Endothelial cell of hepatic sinusoid (primary cell): ENCODE measurements at regions not wholly inside any gene's neighbourhood (a gene's known extent, or its start where the extent isn't known, plus 50 kb on each side); places are given as distances from the start of the nearest gene placed in this dataset.

ENCODE experiments used
- in situ Hi-C: cut with HindIII; loops from 2 replicates; pipeline ENCODE4 v1.10.0; 2017; ENCODE audit warnings: low sequenced_read_pairs

GRCh38 chr6:41469156-41470028 lies 76.8 kb upstream of the FOXP4 start:
- in situ Hi-C loops = loop anchor here (5.0 kb wide), 1 partner anchor 38 kb away; no protein-coding TSS in a partner anchor

GRCh38 chr6:41470029-41470330 lies 76.2 kb upstream of the FOXP4 start:
- in situ Hi-C loops = loop anchor here (5.0 kb wide), 1 partner anchor 37 kb away; no protein-coding TSS in a partner anchor

- in situ Hi-C loops = loop anchor here (5.0 kb wide), 1 partner anchor 37 kb away; no protein-coding TSS in a partner anchor
These were observed 75.7 kb upstream of the FOXP4 start for GRCh38 chr6:41470331-41471063.

- in situ Hi-C loops = loop anchor here (5.0 kb wide), 1 partner anchor 36 kb away; no protein-coding TSS in a partner anchor
These were observed 74.9 kb upstream of the FOXP4 start for GRCh38 chr6:41471064-41471895.

- in situ Hi-C loops = loop anchor here (5.0 kb wide), 1 partner anchor 33 kb away; no protein-coding TSS in a partner anchor
These were observed 71.8 kb upstream of the FOXP4 start for GRCh38 chr6:41474213-41474933.

GRCh38 chr6:41475164-41475563 lies 71.0 kb upstream of the FOXP4 start:
- in situ Hi-C loops = no loop called here

- in situ Hi-C loops = no loop called here
These were observed 70.3 kb upstream of the FOXP4 start for GRCh38 chr6:41475737-41476357.

- in situ Hi-C loops = no loop called here
These were observed 69.8 kb upstream of the FOXP4 start for GRCh38 chr6:41476401-41476800.

GRCh38 chr6:41477572-41477971 lies 68.6 kb upstream of the FOXP4 start:
- in situ Hi-C loops = no loop called here

GRCh38 chr6:41483943-41484342 lies 62.2 kb upstream of the FOXP4 start:
- in situ Hi-C loops = no loop called here

GRCh38 chr6:41487860-41488432 lies 58.2 kb upstream of the FOXP4 start:
- in situ Hi-C loops = no loop called here

- in situ Hi-C loops = no loop called here
These were observed 57.6 kb upstream of the FOXP4 start for GRCh38 chr6:41488433-41489119.

GRCh38 chr6:41489120-41489851 lies 56.9 kb upstream of the FOXP4 start:
- in situ Hi-C loops = no loop called here

GRCh38 chr6:41492261-41492891 lies 53.8 kb upstream of the FOXP4 start:
- in situ Hi-C loops = no loop called here

GRCh38 chr6:41494212-41495110 lies 51.7 kb upstream of the FOXP4 start:
- in situ Hi-C loops = no loop called here
